HG03196 (cell line): ENCODE measurements at regions not wholly inside any gene's neighbourhood (a gene's known extent, or its start where the extent isn't known, plus 50 kb on each side); places are given as distances from the start of the nearest gene placed in this dataset.
"Not testable (repeated sequence)": the region's sequence is repeated elsewhere in the genome, so short reads cannot be mapped to it uniquely, and the experiment has no call there.

Experiments used
- ATAC-seq: cut with Tn5 transposase; IDR thresholded peaks from one replicate; pipeline ENCODE4 v1.9.1; 2021; ENCODE audit not compliant: unreplicated experiment

DNA sequence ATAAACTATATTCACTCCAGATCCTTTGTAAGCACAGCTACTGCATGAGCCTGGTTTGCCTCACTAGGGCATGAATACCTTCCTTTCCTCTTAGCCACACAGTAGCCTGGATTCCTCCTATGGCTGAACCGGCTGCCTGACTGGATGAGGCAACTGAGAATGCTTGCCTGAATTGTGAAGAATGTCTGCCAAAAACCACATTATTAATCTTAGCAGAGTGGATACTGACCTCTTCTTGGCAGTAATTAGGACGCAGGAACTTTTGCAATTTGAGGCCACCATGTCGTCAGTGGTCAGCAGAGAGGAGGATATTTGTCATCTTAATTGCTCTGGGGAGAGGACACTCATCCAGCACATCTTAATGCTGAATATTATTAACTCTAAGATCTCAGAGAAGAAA, 651.8 kb upstream of the GOT2 start:
- no peak for ATAC-seq

DNA sequence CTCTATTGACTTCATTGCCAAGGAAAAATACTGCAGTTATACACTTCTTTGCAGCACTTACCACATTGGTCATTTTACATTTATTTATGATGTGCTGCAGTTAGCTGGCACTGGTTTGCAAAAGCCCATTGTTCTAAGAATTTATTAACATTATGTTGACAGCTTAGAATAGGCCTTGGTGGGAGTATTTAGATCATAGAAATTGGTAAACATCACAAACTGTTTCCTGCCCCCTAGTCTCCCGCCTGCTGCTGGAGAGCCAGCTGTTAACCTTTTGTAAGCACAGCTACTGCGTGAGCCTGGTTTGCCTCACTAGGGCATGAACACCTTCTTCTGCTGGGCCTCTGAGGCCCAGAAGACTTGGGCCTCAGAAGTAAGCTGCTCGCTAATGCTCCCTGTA, 651.4 kb upstream of the GOT2 start:
- ATAC-seq = no peak

DNA sequence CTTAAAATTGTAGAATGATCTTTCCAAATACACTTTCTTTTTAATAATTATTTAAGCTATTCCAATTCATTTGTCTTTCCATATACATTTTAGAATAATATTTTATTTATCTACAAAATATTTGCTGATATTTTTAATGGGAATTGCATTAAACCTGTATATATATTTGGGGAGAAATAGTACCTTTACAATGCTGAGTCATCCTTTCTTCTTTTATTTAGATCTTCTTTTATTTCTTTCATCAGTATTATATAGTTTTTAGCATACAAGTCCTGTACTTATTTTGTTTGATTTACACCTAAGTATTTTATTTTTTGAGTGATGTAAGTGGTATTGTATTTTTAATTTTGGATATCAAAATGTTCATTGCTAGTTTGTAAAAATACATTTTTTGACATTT, 639.5 kb upstream of the GOT2 start:
- no peak for ATAC-seq

DNA sequence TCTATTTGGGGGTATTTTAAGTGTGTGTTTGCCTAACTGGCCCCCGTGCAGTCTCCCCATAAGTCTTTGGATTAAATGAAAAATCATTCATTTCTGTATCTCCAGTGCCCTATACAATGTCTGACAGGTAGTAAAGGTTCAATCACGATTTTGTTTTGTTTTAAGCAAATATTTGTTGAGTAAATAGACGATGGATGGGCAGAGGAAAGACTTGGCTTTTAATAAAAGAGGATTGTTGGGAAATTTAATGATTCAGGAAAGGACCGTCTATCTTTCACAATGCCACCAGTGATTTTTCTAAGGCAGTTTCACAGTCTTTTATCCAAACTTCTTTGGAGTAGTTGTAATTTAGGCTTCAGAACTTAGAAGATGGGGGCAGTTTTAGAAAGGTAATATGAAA, 636.6 kb upstream of the GOT2 start:
- no peak for ATAC-seq

- ATAC-seq = no peak
Observed at GRCh38 chr16:59369523-59369922, 635.4 kb upstream of the GOT2 start.

DNA sequence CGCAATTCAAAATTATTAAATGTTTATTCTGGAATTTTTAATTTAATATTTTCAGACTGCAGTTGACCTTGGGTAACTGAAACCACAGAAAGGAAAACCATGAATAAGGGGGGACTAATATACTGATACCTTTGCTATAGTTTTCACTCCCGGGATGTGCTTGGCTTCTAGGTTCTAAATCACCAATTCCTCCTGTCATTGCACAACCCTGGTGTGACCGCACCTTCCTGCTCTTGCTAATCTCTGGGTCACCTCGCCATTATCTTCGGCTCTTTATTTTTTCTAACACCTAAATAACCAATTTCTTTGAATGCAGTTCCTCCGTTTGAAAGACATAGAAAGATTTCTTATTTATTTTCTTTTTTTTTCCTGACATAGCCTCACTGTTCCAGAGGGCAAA, 634.5 kb upstream of the GOT2 start:
- no peak for ATAC-seq

DNA sequence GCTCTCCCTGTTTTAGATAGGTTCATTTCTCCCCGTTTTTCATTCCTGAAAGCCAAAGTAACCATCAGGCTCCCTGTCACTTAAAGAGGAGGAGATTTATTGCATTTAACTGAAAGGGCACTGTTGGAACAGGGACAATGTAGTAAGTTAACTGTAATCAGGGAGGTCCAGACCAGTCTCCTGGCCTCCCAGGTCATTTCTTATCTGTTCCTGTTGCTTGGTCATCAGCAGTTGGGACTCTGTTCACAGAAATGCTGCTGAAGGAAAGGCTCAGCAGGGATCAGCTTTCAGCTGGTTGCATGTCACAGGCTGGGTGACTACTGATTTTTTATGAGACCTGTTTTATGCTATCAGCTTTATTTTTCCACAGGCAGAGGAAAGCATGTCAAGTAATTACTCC, 622.6 kb upstream of the GOT2 start:
- no peak for ATAC-seq

- no peak for ATAC-seq
Observed at GRCh38 chr16:59356144-59356543, 622.0 kb upstream of the GOT2 start.

GRCh38 chr16:59355704-59356103, 621.6 kb upstream of the GOT2 start:
- no peak for ATAC-seq

DNA sequence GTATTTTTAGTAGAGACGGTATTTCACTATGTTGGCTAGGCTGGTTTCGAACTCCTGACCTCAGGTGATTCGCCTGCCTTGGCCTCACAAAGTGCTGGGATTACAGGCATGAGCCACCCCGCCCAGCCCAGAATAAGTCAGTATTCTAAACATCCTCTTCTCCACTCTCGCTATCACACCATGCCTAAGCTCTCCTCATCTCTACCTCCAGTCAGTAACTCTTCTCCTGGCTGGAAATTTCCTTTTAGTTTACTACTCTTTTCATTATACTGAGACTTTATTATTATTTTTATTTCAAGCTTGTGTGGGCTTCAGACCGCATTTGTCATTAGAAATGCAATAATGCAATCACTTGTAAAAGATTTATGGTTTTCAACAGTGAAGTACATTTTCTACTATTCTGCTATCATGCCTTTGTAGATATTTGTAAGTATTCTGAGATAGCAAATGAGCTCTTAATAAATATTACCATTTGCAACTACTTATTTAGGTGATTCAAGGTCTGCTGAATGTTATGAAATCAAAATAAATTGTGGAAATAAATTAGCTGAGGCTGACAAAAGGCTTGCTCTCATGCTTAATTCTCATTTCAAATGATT, 617.3 kb upstream of the GOT2 start:
- ATAC-seq = no peak

DNA sequence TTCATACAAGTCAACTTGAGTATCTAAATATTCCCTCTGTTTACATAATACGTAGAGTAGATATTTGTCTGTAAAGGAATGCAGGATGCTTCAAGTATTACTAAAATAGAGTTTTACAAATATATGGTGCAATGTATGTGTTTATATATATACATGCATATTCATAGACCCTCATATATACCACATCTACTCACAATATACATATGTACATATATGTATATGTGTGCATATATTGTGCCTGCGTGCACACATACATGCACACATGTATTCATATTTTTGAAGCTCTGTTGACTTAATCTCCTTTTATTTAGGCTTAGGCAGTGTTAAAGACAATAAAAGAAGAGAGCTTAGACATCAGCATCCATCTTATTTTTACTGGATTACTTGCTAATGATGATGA, 616.6 kb upstream of the GOT2 start:
- no peak for ATAC-seq

DNA sequence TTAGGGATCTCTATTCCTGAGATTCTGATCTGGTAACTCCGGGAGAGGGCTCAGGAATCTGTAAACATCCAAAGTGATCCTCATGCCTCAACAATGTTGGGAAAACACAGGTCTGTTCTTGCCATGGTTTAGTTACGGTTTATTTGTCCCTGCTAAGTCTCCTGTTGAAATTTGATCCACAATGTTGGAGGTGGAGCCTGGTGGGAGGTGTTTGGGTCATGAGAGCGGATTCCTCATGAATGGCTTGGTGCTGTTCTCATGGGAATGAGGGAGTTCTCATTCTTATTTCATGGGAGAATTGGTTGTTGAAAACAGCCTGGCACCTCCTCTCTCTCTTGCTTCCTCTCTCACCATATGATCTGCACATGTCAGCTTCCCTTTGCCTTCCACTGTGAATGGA, 608.6 kb upstream of the GOT2 start:
- ATAC-seq = no peak

- ATAC-seq = no peak
Observed at GRCh38 chr16:59341368-59341767, 607.3 kb upstream of the GOT2 start.

DNA sequence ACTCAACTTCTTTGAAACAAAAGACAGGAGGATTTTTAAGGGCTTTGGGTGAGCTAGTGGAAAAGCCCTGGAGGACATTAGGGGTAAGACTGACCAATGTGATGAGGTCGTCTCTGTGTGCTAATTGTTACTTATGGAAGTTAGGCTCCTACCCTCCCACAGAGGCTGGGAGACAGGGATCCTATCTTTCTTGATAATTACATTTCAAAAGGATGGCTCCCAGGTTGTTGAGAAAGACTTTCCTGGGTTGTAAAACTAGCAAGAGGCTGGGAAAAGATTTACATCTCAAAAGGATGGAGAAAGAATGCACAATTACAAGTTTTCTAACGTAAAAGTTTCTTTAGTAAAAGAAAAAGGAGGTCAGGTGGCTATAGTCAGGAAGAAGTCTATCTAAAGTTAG, 605.8 kb upstream of the GOT2 start:
- ATAC-seq = no peak

DNA sequence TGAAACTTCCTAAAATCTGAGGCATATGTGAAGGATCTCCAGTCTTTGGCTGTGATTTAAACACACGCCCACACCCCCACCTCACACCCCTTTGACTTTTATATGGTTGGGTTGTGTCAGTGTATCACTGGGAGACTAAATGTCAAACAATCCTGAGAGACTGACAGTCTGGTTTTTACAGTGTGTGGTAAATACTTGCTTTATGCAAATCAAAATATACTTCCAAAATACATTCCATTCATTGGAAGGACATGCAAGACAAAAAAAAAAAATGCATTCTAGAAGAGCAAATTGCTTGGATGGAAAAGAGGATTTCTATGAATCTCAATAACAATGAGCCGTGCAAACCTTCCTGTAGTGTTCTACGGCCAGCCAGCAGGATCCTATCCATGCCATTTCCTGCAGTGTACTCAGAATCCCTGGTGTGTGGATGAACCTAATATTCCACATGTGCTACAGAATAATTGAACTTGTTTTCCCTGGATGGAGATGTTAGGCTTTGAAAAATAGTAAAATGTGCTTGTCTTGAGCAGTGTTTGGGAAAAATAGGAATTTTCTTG, 602.1 kb upstream of the GOT2 start:
- no peak for ATAC-seq

DNA sequence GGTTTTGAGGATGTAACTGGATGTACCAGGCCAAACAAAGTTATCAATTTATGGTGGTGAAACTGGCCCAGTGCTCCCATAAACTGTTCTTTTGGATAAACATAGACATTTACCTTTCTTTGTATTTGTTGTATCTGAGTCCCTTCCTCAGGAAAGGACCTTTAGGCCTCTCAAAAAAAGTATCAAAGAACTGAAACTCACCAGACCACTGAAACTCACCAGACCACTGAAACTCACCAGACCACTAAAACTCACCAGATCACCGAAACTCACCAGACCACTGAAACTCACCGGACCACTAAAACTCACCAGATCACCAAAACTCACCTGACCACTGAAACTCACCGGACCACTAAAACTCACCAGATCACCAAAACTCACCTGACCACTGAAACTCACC, 597.6 kb upstream of the GOT2 start:
- not testable (repeated sequence) for ATAC-seq

DNA sequence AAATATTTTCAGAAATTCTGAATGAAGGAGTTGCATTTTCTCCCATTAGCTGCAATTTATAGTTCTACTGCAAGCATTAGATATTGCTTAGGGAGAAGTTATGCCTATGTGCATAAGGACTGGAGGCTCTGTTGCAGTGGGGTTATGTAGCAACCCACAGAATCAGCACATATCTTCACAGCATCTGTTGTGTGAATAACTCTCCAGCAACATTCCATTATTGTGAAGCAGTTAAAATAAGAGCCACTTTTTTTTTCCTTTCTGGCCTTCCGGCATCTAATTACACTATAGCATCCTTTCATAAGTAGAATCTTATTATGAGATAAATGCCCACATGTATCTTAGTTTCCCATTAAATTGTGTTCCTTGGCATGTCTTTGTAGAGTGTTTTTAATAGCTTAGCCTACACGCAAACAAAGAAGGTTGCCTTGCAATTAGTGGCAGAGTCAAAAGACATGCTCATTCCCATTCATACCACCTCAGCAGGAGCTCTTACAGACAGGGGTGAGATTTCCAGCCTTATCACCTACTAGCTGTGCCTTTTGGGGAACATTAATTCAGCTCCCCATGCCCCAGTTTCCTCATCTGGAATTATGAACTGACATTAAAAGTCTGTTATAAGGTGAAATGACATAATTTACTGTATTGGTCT, 596.0 kb upstream of the GOT2 start:
- ATAC-seq = no peak

- no peak for ATAC-seq
Observed at GRCh38 chr16:59328961-59329360, 594.8 kb upstream of the GOT2 start.

DNA sequence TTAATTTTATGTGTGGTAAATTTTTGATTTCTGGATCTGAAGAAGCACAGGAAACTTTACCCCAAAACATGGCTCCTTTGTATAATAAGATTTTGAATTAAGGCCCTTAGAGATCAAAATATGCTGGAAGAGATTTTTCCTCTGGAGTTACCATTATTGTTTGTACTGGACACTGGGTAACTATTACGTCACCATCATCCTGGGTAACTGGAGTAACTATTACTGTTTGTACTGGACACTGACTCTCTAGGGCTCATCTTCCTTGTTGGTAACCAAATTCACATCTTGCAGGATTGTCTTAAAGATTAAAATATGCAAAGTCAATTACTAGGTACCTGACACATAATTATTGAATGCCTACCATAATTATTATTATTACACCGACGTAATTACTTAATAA, 593.8 kb upstream of the GOT2 start:
- ATAC-seq = no peak

GRCh38 chr16:59326955-59327354, 592.8 kb upstream of the GOT2 start:
- no peak for ATAC-seq

GRCh38 chr16:59324462-59324861, 590.3 kb upstream of the GOT2 start:
- ATAC-seq = no peak

DNA sequence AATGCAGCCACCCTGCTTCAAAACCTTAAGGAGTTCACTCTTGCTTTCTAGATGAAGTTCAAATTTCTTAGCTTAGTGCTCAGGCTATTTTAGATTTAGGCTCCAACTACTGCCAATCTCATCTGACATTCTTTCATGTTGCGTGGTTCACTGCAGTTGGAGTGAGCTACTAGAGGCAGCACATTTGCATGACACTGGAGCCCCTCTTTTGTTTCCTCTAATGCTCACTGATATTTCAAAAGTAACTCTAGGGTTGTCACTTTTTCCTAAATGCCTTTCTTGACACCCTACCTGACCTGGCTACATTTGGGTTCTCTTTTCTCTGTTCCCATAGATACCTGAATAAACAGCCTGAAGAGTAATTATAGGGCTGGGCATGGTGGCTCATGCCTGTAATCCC, 586.5 kb upstream of the GOT2 start:
- no peak for ATAC-seq

- ATAC-seq = no peak
Observed at GRCh38 chr16:59319871-59320270, 585.8 kb upstream of the GOT2 start.
